Ishikawa (cell line): ENCODE measurements at regions not wholly inside any gene's neighbourhood (a gene's known extent, or its start where the extent isn't known, plus 50 kb on each side); places are given as distances from the start of the nearest gene placed in this dataset.

Source experiments
- CREB1 ChIP-seq: IDR thresholded peaks from 2 replicates; pipeline ENCODE4 v1.6.1; 2012; ENCODE audit warnings: low read depth
- EP300 ChIP-seq: IDR thresholded peaks from 2 replicates; pipeline ENCODE4 v1.6.1; 2012; ENCODE audit warnings: borderline replicate concordance
- RAD21 ChIP-seq: IDR thresholded peaks from 2 replicates; pipeline ENCODE4 v1.6.1; 2012; ENCODE audit warnings: low read depth
- TAF1 ChIP-seq: IDR thresholded peaks from 2 replicates; pipeline ENCODE4 v1.6.1; 2012; ENCODE audit warnings: low read depth, mild to moderate bottlenecking
- YY1 ChIP-seq: IDR thresholded peaks from 2 replicates; pipeline ENCODE4 v1.6.1; 2012; ENCODE audit warnings: low read depth

- TF ChIP-seq YY1 (no peak), EP300 (no peak), RAD21 (no peak), TAF1 (no peak), CREB1 (no peak)
Measured at GRCh38 chr18:77524909-77525308, 275.3 kb downstream of the GALR1 start.
